ENCODE measurements at regions not wholly inside any gene's neighbourhood (a gene's known extent, or its start where the extent isn't known, plus 50 kb on each side); places are given as distances from the start of the nearest gene placed in this dataset.

DNA sequence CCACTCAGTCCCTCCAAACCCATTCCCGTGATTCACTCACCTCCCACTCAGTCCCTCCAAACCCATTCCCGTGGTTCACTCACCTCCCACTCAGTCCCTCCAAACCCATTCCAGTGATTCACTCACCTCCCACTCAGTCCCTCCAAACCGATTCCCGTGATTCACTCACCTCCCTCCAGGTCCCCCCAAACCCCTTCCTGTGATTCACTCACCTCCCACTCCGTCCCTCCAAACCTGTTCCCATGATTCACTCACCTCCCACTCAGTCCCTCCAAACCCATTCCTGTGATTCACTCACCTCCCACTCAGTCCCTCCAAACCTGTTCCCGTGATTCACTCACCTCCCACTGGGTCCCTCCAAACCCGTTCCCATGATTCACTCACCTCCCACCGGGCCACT is 639.6 kb downstream of the BRD1 start:
- TF ChIP-seq, protein P1, sequence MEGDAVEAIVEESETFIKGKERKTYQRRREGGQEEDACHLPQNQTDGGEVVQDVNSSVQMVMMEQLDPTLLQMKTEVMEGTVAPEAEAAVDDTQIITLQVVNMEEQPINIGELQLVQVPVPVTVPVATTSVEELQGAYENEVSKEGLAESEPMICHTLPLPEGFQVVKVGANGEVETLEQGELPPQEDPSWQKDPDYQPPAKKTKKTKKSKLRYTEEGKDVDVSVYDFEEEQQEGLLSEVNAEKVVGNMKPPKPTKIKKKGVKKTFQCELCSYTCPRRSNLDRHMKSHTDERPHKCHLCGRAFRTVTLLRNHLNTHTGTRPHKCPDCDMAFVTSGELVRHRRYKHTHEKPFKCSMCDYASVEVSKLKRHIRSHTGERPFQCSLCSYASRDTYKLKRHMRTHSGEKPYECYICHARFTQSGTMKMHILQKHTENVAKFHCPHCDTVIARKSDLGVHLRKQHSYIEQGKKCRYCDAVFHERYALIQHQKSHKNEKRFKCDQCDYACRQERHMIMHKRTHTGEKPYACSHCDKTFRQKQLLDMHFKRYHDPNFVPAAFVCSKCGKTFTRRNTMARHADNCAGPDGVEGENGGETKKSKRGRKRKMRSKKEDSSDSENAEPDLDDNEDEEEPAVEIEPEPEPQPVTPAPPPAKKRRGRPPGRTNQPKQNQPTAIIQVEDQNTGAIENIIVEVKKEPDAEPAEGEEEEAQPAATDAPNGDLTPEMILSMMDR (conservative IDR thresholded peaks at IDR 0.05; ENCODE audit: low read length) = no peak
- TF ChIP-seq EZH2phosphoT487 (IDR thresholded peaks at IDR 0.05; ENCODE audit: borderline replicate concordance) = no peak
